HG02885 (cell line): ENCODE measurements at regions not wholly inside any gene's neighbourhood (a gene's known extent, or its start where the extent isn't known, plus 50 kb on each side); places are given as distances from the start of the nearest gene placed in this dataset.

Experiments used
- ATAC-seq: cut with Tn5 transposase; IDR thresholded peaks from one replicate; pipeline ENCODE4 v1.9.1; 2021; ENCODE audit warnings: mild to moderate bottlenecking; ENCODE audit not compliant: unreplicated experiment, poor library complexity

GRCh38 chr9:73219985-73220626, 68.4 kb downstream of the ANXA1 start:
- peak; percentile 90 for ATAC-seq

- no peak for ATAC-seq
Observed at GRCh38 chr9:73223594-73223993, 71.9 kb downstream of the ANXA1 start.

- no peak for ATAC-seq
Observed at GRCh38 chr9:73229543-73229942, 77.9 kb downstream of the ANXA1 start.

GRCh38 chr9:73230251-73230650, 78.6 kb downstream of the ANXA1 start:
- ATAC-seq, result no peak

- ATAC-seq, result no peak
Observed at GRCh38 chr9:73231203-73231602, 79.5 kb downstream of the ANXA1 start.

GRCh38 chr9:73233359-73234007, 81.8 kb downstream of the ANXA1 start:
- ATAC-seq, result no peak

- no peak for ATAC-seq
Observed at GRCh38 chr9:73234008-73234360, 82.3 kb downstream of the ANXA1 start.

GRCh38 chr9:73237140-73237539, 85.5 kb downstream of the ANXA1 start:
- no peak for ATAC-seq

- ATAC-seq, result no peak
Observed at GRCh38 chr9:73239570-73240265, 88.1 kb downstream of the ANXA1 start.

GRCh38 chr9:73243078-73243477, 91.4 kb downstream of the ANXA1 start:
- ATAC-seq, result no peak

- ATAC-seq, result no peak
Observed at GRCh38 chr9:73259086-73259696, 107.5 kb downstream of the ANXA1 start.

GRCh38 chr9:73260506-73260905, 108.8 kb downstream of the ANXA1 start:
- ATAC-seq, result no peak

GRCh38 chr9:73264631-73265030, 113.0 kb downstream of the ANXA1 start:
- no peak for ATAC-seq

GRCh38 chr9:73265876-73266275, 114.2 kb downstream of the ANXA1 start:
- no peak for ATAC-seq

- no peak for ATAC-seq
Observed at GRCh38 chr9:73269430-73270101, 117.9 kb downstream of the ANXA1 start.

GRCh38 chr9:73270967-73271721, 119.5 kb downstream of the ANXA1 start:
- ATAC-seq, result no peak

GRCh38 chr9:73280113-73280512, 128.4 kb downstream of the ANXA1 start:
- no peak for ATAC-seq

GRCh38 chr9:73284377-73284776, 132.7 kb downstream of the ANXA1 start:
- ATAC-seq, result no peak

- no peak for ATAC-seq
Observed at GRCh38 chr9:73294336-73294735, 142.7 kb downstream of the ANXA1 start.

GRCh38 chr9:73325983-73326382, 174.3 kb downstream of the ANXA1 start:
- ATAC-seq, result no peak
